DMS 273 treated with DMSO at 0.1 percent for 48 hours (cell line): ENCODE measurements at regions not wholly inside any gene's neighbourhood (a gene's known extent, or its start where the extent isn't known, plus 50 kb on each side); places are given as distances from the start of the nearest gene placed in this dataset.

ENCODE experiments used
- DNase-seq: peaks from one replicate; lab custom pipeline; 2025; lab: John Stamatoyannopoulos, UW

DNA sequence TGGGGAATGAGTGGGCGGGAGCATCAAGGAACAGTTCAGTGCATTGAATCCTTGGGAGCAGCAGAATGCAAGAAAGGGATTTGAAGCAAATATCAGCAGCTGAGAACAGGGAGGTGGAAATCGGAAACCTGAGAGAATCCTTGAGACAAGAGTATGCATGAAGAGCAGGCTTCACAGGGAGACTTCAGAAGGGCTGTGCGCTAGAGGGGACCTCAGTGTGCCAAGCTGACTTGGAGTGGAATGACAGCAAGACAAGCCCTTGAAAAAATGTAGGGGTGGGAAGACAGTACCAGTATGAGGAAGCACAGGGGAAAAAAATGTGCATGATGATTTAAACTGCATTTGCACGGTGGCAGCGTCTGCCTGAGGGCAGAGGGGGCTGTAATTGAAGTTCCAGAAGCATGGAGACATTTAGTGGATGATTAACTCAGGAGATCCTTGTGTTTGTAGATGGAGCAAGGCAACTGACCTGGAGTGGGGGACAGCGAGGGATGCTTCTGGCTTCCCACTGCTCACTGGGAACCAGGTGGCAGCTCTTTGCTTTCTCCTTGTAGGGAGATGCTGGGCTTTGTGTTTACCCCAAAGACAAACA is 204.9 kb upstream of the PLET1 start:
- DNase-seq, result no peak

DNA sequence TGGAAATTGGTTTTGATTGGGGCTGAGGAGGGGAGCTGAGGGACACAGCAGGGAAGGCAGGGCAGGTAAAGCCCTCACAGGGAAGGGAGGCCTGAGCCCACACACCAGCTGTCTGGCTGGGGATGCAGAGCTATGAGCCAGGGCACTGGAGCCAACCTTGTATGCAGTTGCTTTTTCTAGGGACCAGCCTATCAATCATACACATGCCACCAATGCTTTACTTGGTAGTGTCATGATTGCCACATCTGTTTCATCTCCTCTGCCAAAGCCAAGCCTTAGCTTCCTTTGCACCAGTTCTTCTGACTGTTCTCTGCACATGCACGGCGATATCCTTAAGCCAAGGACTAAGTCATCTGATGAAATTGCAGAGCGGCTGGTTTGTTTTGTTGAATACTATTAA is 207.1 kb upstream of the PLET1 start:
- DNase-seq, result no peak

DNA sequence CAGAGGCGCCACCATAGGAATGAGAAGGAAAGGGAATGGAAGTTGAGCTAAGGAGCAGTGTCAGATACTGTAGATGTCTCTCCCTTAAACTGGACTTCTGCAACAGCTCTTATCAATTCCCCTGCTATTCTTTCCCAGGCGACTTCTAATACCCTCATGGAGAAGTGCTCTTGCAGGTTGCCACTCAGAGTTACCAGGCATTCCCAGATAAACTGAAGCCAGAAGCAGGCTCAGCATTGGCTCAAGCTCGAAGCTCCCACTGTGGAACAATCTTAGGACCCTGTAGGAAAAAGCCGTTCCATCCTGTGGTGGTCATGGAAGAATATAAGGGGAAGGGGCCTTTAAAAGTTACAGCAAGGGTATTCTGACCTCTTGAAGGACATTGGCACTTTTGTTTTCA is 208.7 kb upstream of the PLET1 start:
- DNase-seq, result no peak

DNA sequence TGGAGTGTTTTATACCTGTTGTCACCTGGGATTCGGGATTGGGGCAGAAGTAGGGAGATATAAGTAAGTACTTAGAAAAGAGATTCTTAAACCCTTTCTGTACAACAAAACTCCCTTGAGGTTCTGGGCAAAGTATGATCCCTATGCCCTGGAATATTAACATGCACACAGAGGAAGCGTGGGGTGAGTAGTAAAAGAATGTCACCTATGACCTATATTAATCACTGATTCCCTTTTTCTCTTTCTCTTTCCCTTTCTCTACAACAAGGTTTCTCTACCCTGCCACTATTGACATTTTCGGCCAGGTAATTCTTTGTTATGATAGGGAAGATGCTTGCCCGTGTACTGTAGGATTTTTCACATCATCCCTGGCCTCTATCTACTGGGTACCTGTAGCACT is 209.7 kb upstream of the PLET1 start:
- no peak for DNase-seq

- DNase-seq, result no peak
Observed at GRCh38 chr11:112471731-112472130, 211.1 kb upstream of the PLET1 start.

DNA sequence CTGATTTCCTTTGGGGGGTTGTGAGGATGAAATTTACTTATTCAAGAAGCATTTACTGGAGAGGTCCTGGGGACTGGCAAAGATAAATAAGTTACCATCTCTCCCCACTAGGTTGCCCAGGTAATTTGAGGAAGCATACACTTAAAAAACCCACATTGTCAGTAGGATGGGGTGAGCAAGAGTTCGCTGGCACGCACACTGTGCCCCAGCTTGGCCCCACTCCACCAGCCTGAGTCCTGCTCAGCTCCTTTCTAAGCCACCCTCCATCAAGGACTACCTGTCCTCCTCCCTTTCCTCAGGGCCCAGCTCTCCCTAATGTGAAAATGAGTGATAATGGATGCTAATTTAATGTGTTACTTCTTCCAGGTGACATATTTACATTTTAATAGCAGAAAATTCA is 216.5 kb upstream of the PLET1 start:
- no peak for DNase-seq

DNA sequence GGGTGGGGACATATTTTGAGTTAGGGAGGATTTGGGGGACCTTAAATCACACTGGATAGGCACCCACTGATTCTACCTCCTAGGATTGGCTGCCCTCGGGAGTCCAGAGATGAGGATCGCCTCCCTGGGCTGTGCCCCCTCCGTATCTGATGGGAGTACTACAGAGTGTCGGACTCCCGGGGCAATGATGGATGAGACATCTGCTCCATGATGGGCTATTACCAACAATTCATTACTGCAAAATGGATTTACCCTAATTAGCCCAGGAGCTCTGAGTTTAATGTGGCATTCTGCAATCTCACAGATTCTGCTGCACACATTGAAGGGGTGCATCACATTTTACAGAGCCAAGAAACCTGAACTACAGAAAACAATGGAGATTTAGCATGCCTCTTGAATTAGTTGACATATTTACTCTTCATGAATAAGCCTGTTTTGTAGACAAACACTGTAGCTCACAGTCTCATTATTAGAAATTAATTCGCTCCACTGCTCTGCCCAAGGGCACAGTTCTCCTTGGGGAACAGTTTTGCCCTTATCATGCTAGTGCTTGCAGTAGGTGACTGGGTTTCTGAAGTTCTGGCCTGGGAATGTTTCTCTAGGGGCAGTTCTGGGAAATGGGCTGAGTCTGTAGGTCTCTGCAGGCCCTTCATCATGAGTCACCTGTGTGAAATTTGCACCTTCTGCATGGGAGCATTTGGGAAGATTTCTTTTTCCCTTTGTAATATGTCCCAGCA is 217.1 kb upstream of the PLET1 start:
- DNase-seq, result no peak

GRCh38 chr11:112478806-112479205 is 218.1 kb upstream of the PLET1 start:
- DNase-seq, result no peak

DNA sequence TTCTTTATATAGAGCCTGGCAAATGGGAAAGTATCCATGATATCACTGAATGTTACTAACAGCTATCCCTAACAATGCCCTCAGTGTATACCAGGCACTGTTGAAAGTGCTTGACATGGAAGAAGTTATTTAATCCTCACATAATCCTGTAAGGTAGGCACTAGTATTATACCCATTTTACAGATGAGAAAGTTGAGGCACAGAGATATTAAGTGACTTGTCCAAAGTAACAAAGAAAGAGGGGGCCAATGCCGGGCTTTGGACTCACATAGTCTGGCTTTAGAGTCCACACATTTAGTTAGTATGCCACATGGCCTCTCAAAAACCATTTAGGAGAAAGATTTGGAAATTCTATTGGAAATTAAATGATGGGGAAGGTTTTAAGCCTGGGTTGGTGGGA is 220.8 kb upstream of the PLET1 start:
- DNase-seq, result no peak

- no peak for DNase-seq
Observed at GRCh38 chr11:112481893-112482292, 221.2 kb upstream of the PLET1 start.

GRCh38 chr11:112485280-112485679 is 224.6 kb upstream of the PLET1 start:
- no peak for DNase-seq

DNA sequence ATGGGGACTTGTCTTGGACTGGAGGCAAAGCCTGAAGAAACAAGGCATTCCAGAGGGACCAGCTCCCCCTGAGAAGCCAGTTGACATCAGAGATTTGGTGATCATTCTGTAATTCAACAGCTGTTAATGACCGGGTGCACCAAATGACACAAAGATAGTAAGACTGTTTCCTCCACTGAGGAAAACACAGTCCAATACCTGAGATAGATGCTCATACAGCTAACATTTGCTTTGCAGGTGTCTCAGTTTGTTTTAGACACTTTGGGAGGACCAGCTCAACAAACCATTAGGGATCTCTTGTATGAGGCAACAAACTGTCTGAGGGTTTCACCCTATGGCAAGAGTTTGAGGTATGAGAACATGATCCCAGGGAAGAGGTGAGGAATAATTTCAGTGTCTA is 237.2 kb upstream of the PLET1 start:
- DNase-seq, result no peak

- DNase-seq, result no peak
Observed at GRCh38 chr11:112498701-112499100, 238.0 kb upstream of the PLET1 start.

DNA sequence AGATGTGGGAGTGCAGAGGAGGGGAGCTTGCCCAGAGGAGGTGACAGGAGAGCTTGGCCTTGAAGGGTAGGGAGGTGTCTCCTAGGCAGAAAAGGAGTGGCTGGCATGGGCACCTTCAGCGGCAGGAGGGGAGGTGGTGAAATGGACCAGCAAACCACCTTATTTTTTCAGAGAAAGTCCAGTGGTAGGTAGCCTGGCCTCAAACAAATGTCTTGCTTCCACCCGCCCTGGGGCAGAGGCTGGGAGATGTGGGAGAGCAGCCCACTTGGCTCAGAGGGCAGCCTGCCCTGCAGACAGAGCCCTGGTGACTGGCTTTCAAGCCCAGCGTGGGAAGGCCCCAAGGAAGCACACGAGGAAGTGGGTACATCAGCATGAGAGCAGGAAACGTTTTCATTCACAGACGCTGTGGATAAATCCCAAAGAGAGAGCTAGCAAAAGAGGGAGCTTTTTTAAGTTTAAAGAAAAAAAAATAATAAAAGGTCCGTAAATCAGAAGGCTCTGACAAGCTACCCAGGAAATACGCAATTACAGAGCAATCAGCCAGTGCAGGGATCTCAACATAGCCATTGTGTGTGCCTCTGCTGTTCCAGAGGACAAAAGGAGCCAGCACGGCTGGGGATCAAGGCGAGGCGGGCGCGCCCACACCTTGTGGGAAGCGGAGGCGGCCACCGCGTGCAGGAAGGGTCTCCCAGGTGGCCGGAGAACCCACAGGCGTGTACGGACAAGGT is 238.7 kb upstream of the PLET1 start:
- DNase-seq, result no peak

DNA sequence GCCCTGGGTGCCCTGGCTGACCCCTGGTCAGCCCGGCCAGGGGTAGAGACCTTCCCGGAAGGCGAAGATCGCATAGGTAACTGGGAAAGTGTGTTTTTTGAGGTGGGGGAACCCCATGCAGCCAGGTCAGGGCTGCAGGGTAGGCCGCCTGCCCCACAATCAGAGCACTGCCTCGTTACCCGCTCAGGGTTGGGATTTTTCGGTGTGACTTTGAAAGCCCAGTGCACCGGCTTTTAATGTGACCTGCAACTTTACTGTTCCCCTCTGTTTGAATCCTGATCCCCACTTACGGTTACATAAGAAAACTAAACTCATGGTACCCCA is 239.2 kb upstream of the PLET1 start:
- no peak for DNase-seq

DNA sequence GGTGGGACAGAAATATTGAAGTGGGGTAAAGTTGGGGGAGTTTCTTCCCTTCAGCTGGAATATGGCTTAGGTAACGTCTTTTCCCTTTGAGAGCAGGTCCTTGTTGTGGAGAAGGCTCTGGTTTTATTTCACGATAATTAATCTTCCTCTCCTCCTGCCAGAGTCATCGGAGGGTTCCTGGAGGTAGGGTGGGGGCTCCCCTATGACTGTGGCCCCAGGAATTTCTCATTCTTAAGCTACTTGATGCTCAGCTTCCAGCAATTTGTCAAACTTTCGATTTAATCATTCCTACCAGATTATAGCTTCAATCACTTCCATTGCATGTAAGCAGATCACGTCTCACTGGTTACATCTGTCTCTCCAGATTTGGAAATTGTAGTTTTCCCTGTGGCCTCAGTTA is 242.8 kb upstream of the PLET1 start:
- DNase-seq, result no peak

- DNase-seq, result no peak
Observed at GRCh38 chr11:112504056-112504455, 243.4 kb upstream of the PLET1 start.

- no peak for DNase-seq
Observed at GRCh38 chr11:112506852-112507251, 246.2 kb upstream of the PLET1 start.

DNA sequence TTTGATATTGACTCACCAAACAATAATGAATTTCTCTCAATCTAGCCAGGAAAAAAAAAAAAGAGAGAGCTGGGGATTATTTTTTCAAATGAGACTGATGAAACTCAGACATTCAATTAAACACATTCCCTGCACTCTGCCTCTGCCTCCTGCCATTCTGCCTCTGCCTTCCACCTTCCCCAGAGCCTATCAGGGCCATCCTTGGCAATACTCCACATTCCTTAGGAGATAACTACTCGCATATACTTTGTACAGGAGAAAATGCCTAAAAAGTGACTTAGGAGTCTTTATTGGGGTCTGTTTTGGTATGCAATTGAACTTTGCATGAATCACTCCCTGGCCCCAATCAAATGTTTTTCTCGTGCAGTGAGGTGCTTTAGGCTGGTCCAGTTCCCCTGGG is 246.6 kb upstream of the PLET1 start:
- DNase-seq, result no peak

DNA sequence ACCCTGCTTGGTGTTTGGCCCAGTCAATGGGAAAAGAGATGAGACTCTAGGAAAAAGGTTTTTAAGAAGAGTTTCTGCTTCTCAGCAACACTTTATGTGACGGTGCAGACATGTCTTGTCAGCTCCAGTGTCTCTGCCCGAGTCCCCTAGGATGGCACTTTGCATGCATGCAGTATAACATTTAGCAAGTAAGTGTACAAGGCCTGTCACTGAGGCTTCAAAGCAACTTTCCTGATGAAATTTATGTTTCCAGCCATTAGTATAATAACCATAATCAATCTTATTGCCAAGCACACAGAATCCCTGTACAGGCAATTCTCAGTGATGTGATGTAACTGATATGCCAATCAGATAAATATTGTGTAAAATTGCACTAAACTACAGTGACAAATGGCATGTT is 248.1 kb upstream of the PLET1 start:
- DNase-seq, result no peak

DNA sequence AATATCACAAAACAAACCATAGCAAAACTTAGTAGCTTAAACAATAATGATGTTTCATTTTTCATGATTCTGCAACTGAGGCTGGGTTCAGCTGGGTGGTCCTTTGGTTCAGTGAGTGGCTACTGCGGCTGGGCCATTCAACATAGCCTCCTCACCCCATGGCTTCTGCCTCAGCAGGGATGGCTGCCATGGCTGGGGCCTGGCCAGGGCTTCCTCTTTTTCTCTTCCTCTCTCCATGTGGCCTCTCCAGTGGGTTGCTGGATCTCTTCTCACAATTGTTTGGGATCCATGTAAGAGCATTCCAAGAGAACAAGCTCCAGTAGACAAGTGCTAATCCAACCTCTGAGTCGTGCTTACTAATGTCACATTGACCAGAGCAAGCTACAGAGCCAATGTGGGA is 248.6 kb upstream of the PLET1 start:
- no peak for DNase-seq

DNA sequence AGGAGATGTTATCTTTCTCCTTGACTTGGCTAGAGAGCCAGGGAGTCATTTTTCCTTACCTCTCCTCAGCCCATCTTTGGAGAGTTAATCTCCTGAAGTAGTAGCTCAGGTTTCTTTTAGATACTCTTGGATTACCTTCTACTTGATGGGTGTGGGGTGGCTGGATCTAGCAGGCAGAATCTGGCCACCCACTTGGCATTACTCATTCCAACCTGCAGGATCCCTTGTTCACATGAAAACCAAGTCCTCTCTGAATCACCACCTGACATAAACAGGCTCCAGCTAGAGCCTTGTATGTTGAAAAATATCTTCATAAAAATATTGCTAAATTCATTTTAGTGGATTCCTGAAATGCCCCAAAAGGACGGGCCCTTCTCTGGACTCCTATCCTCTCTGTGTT is 250.6 kb upstream of the PLET1 start:
- no peak for DNase-seq

GRCh38 chr11:112511911-112512310 is 251.3 kb upstream of the PLET1 start:
- DNase-seq, result no peak

- no peak for DNase-seq
Observed at GRCh38 chr11:112513417-112513816, 252.8 kb upstream of the PLET1 start.
